ENCODE measurements at regions not wholly inside any gene's neighbourhood (a gene's known extent, or its start where the extent isn't known, plus 50 kb on each side); places are given as distances from the start of the nearest gene placed in this dataset.

DNA sequence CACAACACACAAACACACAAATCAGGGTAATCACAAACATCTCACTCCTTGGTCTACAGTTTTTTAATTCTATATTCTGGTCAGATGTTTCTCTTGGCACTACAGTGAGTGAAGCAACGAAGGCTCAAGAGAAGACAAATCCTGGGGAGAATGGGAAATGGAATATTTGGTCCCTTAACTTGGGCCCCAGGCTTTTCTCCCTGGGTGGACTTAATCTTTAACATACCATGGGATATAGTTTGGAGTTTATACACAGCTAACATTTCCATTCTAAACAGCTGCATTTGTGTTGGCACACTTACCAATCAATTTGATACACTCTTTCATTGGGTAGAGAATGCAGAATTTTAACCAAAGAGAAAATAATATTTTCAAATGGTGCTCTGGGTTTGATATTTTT is 1132.6 kb upstream of the SLC10A2 start:
- DNase-seq (ENCODE audit: low spot score) = no peak

DNA sequence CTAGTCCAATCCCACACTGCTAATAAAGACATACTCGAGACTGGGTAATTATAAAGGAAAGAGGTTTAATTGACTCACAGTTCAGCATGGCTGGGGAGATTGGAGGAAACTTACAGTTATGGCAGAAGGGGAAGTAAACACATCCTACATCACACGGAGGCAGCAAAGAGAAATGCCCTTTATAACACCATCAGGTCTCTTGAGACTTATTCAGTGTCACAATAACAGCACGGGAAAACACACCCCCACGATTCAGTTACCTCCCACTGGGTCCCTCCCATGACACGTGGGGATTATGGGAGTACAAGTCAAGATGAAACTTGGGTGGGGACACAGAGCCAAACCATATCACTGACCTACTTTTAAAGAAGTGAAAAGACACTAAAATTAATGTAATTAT is 1130.4 kb upstream of the SLC10A2 start:
- DNase-seq (ENCODE audit: low spot score) = no peak

DNA sequence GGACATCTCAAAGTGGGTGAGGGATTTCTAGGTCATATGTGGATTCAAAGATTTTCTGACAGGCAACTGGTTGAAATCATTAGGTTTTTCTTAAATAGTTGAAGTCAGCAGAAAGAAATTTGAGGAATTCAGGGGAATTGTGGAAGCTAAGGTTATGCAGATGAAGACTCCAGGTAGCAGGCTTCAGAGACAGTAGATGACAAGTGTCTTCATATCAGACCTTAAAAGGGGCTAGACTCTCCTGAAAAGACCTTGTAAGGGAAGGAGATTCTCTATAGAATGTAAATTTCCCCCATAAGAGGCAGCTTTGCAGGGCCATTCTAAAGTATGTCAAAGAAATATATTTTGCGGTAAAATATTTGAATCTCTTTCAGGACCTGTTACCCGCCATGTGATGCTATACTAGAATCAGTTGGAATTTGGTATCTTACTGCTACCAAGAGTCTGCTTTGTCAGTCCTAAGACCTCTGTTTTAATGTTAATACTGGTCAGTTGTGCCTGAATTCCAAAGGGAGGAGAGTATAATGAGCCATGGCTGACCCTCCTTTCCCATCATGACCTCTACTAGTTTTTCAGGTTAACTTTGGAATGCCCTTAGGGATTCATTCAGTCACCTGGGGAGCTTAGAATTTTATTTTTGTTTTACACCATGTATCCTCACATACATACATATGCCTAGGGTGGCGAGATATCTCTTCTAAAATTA is 1115.5 kb upstream of the SLC10A2 start:
- no peak for DNase-seq (ENCODE audit: low spot score)

DNA sequence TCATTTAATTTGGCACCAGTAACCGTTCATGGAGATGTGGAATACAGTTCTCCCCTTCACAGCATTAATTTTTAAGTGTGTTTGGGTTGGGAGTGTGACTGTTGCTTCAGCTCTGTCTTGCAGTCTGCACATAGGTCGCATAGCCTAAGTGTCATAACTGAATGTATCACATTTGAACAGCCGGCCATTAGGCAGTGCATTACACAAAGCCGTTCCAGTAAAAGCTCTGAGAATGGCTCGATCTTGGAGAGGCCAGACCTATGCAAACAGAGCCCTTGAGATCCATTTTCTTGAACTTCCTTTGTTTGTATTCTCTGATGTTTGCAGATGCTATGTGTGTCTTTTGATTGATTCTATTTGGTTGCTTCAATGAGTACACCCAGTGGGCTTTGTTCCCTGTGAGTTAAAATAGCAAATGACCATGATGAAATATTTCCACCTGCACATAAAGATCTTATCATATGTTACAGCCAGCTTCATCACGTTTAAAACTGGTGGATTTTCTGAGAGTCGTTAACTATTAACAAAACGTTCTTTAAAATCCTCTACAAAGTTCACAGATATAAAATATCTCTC is 1104.9 kb upstream of the SLC10A2 start:
- no peak for DNase-seq (ENCODE audit: low spot score)

DNA sequence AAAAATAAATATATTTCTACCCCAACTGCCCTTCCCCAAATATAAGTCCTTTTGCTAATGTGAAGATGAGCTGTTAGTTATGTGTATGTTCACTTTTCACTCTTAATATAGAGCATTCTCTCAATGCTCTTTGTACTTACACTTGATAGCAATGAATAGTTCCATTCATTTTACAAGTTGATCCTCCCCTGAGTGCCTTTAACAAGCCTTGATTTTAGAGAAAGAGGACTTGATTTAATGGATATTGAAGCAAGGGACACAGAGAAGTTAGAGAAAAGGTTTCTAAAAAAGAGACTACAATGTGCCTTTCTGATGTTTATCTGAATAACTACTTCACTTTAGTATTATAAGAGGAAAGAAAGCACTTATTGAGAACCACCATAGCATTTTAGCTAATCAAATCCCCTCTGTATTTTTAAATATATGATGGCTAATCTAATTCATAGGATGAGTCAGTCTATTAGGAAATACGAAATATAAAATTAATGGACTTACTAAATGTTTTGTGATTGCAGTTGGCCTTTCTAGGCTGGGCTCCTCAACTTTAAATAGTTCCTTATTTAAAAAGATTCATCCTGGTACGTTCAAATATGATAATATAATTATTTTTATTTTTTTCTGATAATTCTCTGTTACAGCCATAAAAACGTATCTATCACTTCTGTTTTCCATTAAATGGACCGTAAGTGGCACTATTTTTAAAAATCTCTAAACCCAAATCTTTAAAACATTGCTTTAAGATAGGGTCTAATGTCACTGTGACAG is 1097.8 kb upstream of the SLC10A2 start:
- no peak for DNase-seq (ENCODE audit: low spot score)

DNA sequence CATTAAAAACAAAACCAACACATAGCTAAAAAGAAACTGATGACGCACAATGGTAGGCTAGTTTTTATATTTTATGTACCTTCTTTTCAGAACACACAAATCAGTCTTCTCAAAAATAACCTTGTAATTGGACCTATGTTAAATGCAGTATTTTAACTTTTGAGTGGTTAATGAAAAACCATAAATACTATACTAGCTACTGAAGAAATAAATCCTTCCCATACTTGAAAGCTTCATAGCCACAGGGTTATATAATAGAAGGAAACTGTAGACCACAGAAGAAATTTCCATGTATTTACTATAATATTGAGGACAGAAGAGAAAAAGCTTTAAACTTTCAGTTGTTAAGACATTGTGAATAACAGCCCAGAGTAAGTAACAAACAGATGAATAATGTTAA is 1094.3 kb upstream of the SLC10A2 start:
- DNase-seq (ENCODE audit: low spot score) = no peak

DNA sequence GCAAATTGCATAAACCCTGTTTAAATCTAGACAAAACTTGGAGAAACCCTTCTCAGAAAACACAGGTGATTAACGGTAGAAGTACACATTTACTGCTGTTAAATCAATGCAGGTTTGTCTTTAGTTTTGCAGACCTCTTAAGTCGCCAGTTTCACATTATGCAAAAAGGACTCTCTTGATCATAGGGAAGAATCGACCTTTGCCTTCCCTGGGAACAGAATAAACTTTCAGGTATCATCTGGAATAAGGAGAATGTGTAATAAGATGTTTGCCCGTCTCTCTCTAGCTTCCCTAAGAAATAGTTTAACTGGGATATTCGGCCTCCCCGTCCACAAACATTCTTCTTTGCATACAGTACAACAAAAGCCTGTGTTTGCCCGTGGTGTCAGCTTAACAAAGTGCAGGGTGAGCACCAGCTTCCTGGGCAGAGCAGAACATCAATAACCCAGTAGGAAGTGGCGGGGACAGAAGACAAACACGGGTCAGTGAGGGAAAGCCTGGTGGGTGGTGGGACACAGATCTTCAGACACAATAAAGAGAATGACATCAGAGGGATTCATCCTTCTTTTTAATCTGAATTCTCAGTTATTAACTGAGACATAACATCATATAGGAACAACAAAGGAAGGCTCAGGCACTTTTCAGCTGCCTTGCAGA is 1077.7 kb upstream of the SLC10A2 start:
- DNase-seq (ENCODE audit: low spot score) = no peak

DNA sequence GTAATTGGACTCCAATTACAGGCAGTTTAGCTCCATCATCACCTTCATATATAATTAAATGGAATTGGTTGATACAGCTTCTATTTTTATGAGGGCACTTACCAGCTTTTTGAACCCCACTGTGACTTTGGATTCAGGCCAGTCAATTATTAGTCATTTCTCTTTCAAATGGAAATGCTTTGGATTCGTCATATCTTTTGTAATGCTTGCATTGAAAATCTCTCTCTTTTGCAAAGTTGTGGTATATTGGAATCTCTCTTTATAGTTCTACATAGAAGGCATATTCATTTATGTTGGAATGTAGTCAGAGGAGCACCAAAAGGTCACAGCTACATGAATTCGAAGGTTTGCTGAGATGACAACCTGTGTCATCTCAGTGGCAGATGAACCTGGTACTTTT is 1074.3 kb upstream of the SLC10A2 start:
- DNase-seq (ENCODE audit: low spot score) = no peak

DNA sequence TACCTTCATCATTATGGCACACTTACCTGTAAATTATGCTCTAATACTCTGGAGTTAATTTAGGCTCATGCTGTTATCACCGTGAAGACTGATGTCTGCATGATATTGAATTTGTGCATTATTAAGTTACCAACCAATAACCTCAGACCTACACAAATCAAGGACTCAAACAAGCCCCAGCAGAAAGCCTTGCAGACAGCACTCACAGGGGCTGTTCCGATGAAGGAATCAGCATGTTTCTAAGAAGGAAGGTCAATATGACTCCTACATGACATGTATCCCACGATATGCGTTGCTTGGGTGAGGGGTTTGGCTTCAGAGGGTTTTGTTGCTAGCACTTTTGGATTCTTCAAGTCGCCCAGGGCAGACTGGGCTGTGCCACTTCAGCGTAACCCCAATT is 1071.2 kb upstream of the SLC10A2 start:
- no peak for DNase-seq (ENCODE audit: low spot score)

DNA sequence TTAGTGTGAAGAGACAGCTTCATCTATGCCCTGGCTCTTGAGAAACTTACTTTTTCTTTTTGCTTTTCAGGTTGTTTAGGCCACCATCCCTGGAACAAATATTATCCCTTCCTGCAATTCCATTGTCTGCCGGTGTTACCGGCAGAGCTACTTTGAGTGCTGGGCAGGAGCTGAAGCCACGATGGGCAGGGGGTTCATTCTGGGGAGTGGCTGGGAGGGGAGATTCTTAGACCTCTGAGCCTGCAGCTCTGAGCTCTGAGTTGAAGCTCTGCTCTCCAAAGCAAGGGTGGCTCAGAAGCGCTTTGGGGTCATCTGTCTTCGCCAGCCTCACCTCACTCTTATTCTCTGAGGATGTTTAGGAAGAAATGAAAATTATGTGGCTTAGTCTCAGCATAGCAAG is 1066.6 kb upstream of the SLC10A2 start:
- no peak for DNase-seq (ENCODE audit: low spot score)

DNA sequence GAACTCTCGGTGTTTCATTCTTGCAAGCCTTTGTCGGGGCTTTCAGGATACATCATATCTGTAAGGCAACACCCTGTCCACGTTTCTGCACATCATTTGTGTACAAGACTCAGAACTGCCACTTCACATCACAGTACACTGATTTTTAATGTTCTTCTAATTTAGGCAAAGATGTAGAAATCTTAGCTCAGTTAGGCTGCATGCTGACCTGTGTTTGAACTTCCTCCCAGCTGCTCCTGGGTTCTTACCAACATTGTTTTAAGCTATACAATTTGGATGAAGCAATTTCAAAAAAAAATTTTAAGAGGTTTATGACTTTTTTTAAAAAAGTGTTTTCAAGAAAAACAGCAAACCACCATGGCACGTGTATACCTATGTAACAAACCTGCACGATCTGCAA is 1047.9 kb upstream of the SLC10A2 start:
- DNase-seq (ENCODE audit: low spot score) = no peak

DNA sequence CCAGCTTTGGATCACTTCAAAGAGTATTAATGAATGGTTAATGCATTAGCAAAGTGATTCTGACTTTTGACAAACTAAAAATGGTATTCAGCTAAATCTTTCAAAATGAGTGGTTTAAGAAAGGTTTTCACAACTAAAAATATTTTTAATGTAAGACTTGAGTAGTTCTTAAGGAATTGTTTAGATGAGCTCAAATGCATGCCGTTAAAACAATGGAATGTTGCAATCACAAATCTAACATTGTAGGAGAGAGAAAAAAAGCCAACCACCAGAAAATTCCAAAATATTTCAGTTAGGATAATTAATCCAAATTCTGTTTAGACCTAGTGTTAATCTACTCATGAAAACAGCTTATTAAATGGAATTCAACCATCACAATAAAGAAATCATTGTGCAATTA is 1044.8 kb upstream of the SLC10A2 start:
- DNase-seq (ENCODE audit: low spot score) = no peak

DNA sequence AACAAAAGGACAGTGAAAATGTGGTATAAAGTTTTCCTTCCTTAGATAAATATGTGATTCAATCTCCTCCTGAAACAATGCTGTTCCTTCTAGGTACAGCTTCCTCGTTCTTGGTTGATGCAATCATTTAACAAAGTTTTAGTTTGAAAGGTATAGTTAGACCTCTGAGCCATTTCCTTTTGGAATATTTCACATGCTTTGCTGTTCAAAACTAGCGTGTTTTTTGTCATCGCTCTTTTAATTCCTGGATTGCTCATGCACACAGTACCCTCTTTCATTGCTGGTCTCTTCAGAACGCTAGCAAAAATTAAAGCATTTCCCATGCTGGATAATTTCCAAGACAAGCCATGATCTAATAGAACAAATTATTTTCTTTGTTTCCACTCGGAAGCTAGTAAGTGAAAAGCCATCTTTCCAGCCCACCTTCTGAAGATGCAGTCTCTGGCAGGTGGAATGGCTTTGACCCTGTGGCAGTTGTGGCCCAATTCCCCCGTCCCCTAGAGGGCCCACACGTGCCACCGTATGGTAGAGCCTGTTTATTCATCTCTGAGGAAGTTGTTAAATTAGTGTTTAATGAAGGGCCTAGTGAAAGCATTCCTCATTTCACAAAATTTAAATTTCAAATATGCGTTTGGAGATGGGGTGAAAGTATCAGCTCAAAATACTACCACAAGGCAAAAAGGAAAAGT is 1040.6 kb upstream of the SLC10A2 start:
- no peak for DNase-seq (ENCODE audit: low spot score)

DNA sequence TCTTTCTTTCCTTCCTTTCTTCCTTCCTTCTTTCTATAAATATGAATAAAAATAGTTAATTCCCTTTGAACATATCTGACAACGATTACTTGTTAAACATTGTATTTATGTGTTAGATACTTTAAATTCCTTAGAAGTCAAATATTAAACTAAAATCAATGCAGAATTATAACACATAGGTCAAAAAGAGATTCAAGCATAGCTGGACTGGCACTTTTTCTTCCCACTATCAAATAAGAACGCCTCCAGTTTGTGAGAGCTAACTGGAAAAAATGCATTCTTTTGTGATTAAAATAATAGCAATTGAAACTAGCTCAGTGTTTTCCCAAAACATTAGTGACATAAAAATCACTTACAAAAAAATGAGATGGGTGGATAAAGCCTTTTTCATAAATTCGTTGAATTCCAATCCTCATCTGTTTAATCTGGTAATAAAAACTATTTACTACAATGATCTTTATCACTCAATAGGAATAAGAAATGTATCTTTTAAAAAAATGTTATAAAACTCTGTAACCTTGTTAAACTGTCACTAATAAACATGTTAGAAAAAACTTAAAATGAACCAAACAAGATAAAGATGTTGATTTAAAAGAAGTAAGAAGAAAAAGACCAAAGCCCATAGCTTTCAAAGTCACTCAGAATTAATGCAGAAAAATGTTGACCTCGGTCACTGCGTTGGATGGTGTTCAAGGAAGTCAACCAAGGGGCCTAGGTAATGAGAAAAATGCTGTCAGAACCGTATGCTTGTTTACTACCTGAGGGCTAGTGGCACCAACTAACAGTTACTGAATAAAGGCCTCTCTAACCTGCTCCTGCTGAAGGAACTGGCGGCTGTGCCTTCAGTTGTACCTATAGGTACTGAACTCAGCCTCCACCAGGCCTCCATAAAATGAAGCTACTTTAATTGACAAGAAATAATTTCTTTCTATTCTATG is 1039.5 kb upstream of the SLC10A2 start:
- no peak for DNase-seq (ENCODE audit: low spot score)

DNA sequence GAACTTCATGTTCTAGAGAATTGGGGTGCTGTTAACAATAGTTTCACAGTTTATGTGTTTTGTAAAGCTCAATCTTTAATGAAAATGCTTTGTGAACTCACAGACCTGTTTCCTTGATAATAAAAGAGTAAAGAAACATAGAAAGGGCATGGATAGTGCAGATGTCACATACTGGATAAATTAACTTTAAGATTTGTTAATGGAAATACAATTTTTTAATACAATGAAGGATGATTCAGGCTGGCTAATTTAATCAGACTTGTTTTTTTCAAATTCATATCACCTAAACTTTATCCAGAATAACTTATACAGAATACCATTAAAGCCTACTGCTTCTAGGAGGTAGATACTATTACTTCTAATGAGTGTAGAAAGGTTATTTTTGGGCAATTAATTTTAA is 1033.5 kb upstream of the SLC10A2 start:
- DNase-seq (ENCODE audit: low spot score) = no peak

DNA sequence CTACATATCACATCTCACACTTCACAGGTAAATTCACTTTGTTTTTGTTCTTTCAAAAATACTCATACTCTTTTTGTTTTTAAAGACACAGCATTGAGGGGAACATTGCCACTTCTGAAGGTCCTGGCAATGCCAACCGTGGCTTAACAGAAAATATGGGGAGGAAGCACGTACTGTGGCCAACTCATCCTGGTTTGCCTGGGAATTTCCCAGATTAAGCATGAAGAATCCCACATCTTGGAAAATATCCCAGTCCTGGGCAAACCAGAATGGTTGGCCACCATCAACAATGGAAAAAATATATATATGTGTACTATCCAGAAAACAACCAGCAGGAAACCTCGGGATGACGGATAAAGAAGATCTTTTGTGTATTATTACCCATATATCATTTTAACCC is 1032.2 kb upstream of the SLC10A2 start:
- DNase-seq (ENCODE audit: low spot score) = no peak

DNA sequence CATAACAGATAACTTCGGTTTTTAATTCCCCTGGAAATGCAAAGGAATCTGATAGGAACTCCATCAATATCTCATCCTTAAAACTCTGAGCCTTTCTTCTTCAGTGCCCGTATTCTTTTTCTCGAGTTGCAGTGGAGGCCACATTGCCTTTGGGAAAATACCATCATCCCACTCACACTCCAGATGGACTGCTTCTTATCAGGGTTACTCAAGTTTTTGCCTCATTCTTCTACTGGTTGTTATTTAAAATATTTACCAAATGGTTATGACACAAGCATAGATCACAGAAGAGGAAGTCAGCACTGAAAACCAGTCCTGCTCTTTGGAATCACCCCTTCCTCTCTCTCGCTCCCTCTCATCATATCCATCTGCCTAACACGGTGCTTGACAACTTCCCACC is 1020.5 kb upstream of the SLC10A2 start:
- no peak for DNase-seq (ENCODE audit: low spot score)

DNA sequence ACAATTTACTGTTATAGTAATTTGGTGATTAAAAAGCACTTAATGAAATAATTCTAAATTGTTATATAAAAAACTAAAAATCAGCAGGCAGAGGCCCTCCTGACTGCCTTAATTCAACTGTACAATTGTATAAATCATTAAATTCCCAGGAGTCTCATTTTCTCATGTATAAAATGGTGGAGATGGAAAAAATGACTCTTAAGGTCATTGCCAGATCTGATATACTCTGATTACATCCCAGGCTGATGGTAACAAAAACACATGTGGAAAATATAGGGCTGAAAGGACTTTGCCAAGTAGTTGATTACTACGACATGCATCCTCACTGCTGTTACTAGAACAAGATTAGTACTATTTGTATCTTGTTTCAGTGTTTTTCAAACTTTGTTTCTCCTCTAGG is 1020.0 kb upstream of the SLC10A2 start:
- no peak for DNase-seq (ENCODE audit: low spot score)

DNA sequence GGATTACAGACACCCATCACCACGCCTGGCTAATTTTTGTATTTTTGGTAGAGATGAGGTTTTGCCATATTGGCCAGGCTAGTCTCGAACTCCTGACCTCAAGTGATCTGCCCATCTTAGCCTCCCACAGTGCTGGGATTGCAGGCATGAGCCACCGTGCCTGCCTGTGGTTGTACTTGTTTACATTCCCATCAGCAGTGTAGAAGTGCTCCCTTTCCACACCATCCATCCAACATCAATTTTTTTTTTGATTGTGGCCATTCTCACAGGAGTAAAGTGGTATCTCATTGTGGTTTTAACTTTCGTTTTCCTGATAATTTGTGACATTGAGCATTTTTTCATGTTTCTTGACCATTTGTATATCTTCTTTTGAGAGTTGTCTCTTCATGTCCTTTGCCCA is 1019.4 kb upstream of the SLC10A2 start:
- DNase-seq (ENCODE audit: low spot score) = no peak

DNA sequence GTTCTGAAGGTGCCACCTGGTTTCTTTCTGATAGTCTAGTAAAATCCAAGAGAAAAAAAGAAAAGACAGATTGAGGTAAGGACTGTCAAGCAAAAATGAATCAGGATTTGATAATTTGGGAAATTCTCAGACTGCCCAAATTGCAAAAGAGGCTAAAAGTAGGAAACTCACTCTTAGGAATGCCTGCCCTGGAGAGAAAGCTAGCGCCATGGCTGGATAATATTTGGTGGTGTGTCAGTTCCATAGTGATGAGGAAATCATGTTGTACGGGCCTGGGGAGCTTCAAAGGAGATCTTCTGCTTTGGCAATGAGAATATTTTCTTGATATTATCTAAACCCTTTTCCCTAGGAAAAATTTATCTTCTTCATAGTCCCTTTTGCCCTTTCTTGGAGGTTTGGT is 1008.1 kb upstream of the SLC10A2 start:
- no peak for DNase-seq (ENCODE audit: low spot score)

DNA sequence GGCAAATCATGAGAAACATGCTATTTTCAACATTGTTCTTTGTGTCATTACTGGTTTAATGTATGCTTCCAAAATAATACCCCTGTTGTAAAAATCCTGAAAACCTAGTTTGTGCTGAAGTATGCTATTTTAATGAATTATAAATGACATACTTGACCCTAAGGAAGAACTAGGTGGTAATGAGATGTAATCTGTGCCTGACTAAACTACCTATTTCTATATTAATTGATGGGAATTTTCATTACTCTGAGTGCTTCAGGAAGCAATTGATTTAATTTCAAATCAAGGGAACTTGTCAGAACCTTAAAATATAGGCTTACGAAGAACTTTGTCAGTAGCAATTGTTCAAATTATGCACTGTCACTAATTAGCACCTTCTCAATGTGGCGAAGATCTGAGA is 1005.6 kb upstream of the SLC10A2 start:
- no peak for DNase-seq (ENCODE audit: low spot score)

Measured in AG08395 (cell line).